Endothelial cell of umbilical vein (primary cell): ENCODE measurements at regions not wholly inside any gene's neighbourhood (a gene's known extent, or its start where the extent isn't known, plus 50 kb on each side); places are given as distances from the start of the nearest gene placed in this dataset.

ENCODE experiments used
- BruUV-seq: library from RNA; stranded (reverse); fragments of 400-500 nt; replicated peaks from 2 replicates; lab custom pipeline; 2021; lab: Mats Ljungman, UMichigan
- CTCF ChIA-PET: fragments of 300-600, 350-600 bp; sonication (Branson Sonifier 250); formaldehyde crosslinking; loops from one replicate; lab custom pipeline; 2021; ENCODE audit warnings: antibody characterized with exemption, inconsistent platforms; lab: Charles Lee
- POLR2A ChIA-PET: fragments of 300-600, 350-600 bp; sonication (Branson Sonifier 250); formaldehyde crosslinking; loops from one replicate; lab custom pipeline; 2021; ENCODE audit warnings: antibody characterized with exemption, inconsistent platforms; lab: Charles Lee
- DNase-seq: peaks from one replicate; pipeline ENCODE4 v3.0.0-alpha.2; 2011; ENCODE audit warnings: low read depth, low spot score
- FAIRE-seq: peaks from 2 replicates; lab custom pipeline; 2011; peaks lifted over from hg19 to GRCh38; lab: Jason Lieb, UNC
- H2AFZ ChIP-seq: 2 replicates; pipeline ENCODE4 v1.6.0; 2012; ENCODE audit warnings: low read depth, low read length, control low read depth, inconsistent platforms
- H3K27ac ChIP-seq: 2 replicates; pipeline ENCODE4 v1.5.1; 2011; ENCODE audit warnings: low read depth, mild to moderate bottlenecking, control low read depth, low read length, moderate library complexity; ENCODE audit not compliant: insufficient read depth
- H3K27me3 ChIP-seq, 2 experiments: 2 replicates each; pipeline versions ENCODE4 v1.6.0 to v1.6.1; 2011; ENCODE audit warnings: low read length in 2 of 2, mixed read lengths in 1 of 2; ENCODE audit not compliant: control insufficient read depth in 2 of 2, insufficient read depth in 2 of 2
- H3K36me3 ChIP-seq, 2 experiments: 2 replicates in 1 of 2; 3 replicates in 1 of 2; pipeline ENCODE4 v1.5.1; 2011; ENCODE audit warnings: low read length in 2 of 2, mild to moderate bottlenecking in 1 of 2, moderate library complexity in 1 of 2; ENCODE audit not compliant: control insufficient read depth in 2 of 2, insufficient read depth in 2 of 2; ENCODE audit errors: extremely low read depth in 1 of 2
- H3K4me1 ChIP-seq: 3 replicates; pipeline ENCODE4 v1.5.1; 2011; ENCODE audit warnings: mild to moderate bottlenecking, low read length; ENCODE audit not compliant: control insufficient read depth, insufficient read depth; ENCODE audit errors: extremely low read depth
- H3K4me2 ChIP-seq: 2 replicates; pipeline ENCODE4 v1.6.1; 2011; ENCODE audit warnings: low read length, control low read depth, mixed read lengths; ENCODE audit not compliant: insufficient read depth
- H3K4me3 ChIP-seq, 3 experiments: fragments of 200-600 bp in 1 of 3; sonication (generic), shearing (Covaris generic) in 1 of 3; replicated peaks in 1 of 3; 2 replicates each; pipeline ENCODE4 v1.5.1; 2011 to 2016; ENCODE audit warnings: control low read depth in 3 of 3, low read length in 3 of 3, mild to moderate bottlenecking in 2 of 3, inconsistent platforms in 1 of 3, low read depth in 1 of 3, moderate library complexity in 1 of 3; ENCODE audit not compliant: insufficient read depth in 1 of 3
- H3K79me2 ChIP-seq: 2 replicates; pipeline ENCODE4 v1.6.0; 2012; ENCODE audit warnings: low read length, inconsistent platforms; ENCODE audit not compliant: control insufficient read depth, insufficient read depth
- H3K9ac ChIP-seq: replicated peaks from 2 replicates; pipeline ENCODE3; 2011; ENCODE audit warnings: low read length, control low read depth; ENCODE audit not compliant: insufficient read depth; ENCODE audit errors: extremely low read depth
- H3K9me1 ChIP-seq: replicated peaks from 3 replicates; pipeline ENCODE4 v1.6.0; 2011; ENCODE audit warnings: mild to moderate bottlenecking, low read length; ENCODE audit not compliant: control insufficient read depth, insufficient read depth; ENCODE audit errors: extremely low read depth
- H3K9me3 ChIP-seq: replicated peaks from 2 replicates; pipeline ENCODE4 v1.5.1; 2012; ENCODE audit warnings: low read length, inconsistent platforms; ENCODE audit not compliant: control insufficient read depth, insufficient read depth
- H4K20me1 ChIP-seq: replicated peaks from 2 replicates; pipeline ENCODE3; 2011; ENCODE audit warnings: mild to moderate bottlenecking, low read length; ENCODE audit not compliant: control insufficient read depth, insufficient read depth; ENCODE audit errors: extremely low read depth
- CTCF ChIP-seq, 2 donors: IDR thresholded peaks; 1 replicate in 1 of 2; 2 replicates in 1 of 2; pipeline ENCODE4 v1.5.1; 2011; ENCODE audit warnings: low read length in 2 of 2, mild to moderate bottlenecking in 2 of 2, moderate library complexity in 2 of 2, control low read depth in 1 of 2, inconsistent platforms in 1 of 2, low read depth in 1 of 2; ENCODE audit not compliant: insufficient read depth in 1 of 2; ENCODE audit errors: extremely low read depth in 1 of 2
- EZH2 ChIP-seq: IDR thresholded peaks from 2 replicates; pipeline ENCODE4 v1.6.1; 2012; ENCODE audit warnings: borderline replicate concordance, low read depth, mild to moderate bottlenecking, moderate library complexity, low read length, inconsistent platforms; ENCODE audit not compliant: severe bottlenecking
- FOS ChIP-seq: IDR thresholded peaks from 2 replicates; pipeline ENCODE4 v1.6.1; 2011; ENCODE audit warnings: mild to moderate bottlenecking, low read length, moderate library complexity, borderline replicate concordance; ENCODE audit not compliant: insufficient read depth
- GATA2 ChIP-seq: IDR thresholded peaks from 2 replicates; pipeline ENCODE4 v1.7.0; 2011; ENCODE audit warnings: low read depth, mild to moderate bottlenecking, moderate library complexity, mixed read lengths, low read length; ENCODE audit not compliant: insufficient read length, insufficient read depth
- JUN ChIP-seq: IDR thresholded peaks from 2 replicates; pipeline ENCODE4 v1.6.1; 2011; ENCODE audit warnings: borderline replicate concordance, low read depth; ENCODE audit not compliant: insufficient read length, insufficient read depth
- MAX ChIP-seq: IDR thresholded peaks from 2 replicates; pipeline ENCODE4 v1.6.1; 2011; ENCODE audit not compliant: insufficient read depth, insufficient read length
- MYC ChIP-seq: IDR thresholded peaks from one replicate; pipeline ENCODE4 v1.6.1; 2011; ENCODE audit warnings: mild to moderate bottlenecking, low read depth, low read length
- POLR2A ChIP-seq: IDR thresholded peaks from 2 replicates; pipeline ENCODE4 v1.6.1; 2012; ENCODE audit warnings: low read depth, mild to moderate bottlenecking, control low read depth, low read length
- POLR2AphosphoS5 ChIP-seq: IDR thresholded peaks from 2 replicates; pipeline ENCODE4 v1.6.1; 2012; ENCODE audit warnings: low read depth, mild to moderate bottlenecking, control low read depth, low read length, moderate library complexity; ENCODE audit not compliant: insufficient read depth
- dilution Hi-C: fragments of 300-500 bp; cut with MboI; formaldehyde crosslinking; loops from one replicate; pipeline ENCODE4 v1.15.0; 2019; ENCODE audit warnings: low sequenced_read_pairs; ENCODE audit not compliant: extremely low pct_ligation_motif_present
- intact Hi-C: fragments of 100-400 bp; cut with micrococcal nuclease; formaldehyde crosslinking; loops from one replicate; pipeline ENCODE4 v1.10.0; 2022

GRCh38 chr3:18016366-18016765 is 273.9 kb upstream of the TBC1D5 start:
- TF ChIP-seq JUN, result no peak
- TF ChIP-seq MYC, result no peak
- TF ChIP-seq POLR2AphosphoS5, result no peak
- no peak for TF ChIP-seq GATA2
- TF ChIP-seq FOS, result no peak
- no peak overlapping the region for H2AFZ ChIP-seq
- no peaks in the 10 kb centered on the region for H3K9me1 ChIP-seq
- H3K79me2 ChIP-seq, result no peaks in the 10 kb centered on the region
- H3K27ac ChIP-seq, result no peak overlapping the region
- POLR2A ChIA-PET, result no interaction called here
- no peak overlapping the region for H3K4me2 ChIP-seq
- no peak for FAIRE-seq
- no peaks in the 10 kb centered on the region for H3K36me3 ChIP-seq
- H3K9ac ChIP-seq, result no peak overlapping the region
- intact Hi-C loops (no loop called here), dilution Hi-C loops (no loop called here)
- no peaks in the 10 kb centered on the region for H3K27me3 ChIP-seq
- CTCF ChIA-PET, result no interaction called here
- BruUV-seq, result no TSS peak
- no peaks in the 10 kb centered on the region for H3K4me1 ChIP-seq
- H3K9me3 ChIP-seq, result no peaks in the 10 kb centered on the region
- no peak for DNase-seq
- H4K20me1 ChIP-seq, result no peaks in the 10 kb centered on the region
- no peak overlapping the region for H3K4me3 ChIP-seq

DNA sequence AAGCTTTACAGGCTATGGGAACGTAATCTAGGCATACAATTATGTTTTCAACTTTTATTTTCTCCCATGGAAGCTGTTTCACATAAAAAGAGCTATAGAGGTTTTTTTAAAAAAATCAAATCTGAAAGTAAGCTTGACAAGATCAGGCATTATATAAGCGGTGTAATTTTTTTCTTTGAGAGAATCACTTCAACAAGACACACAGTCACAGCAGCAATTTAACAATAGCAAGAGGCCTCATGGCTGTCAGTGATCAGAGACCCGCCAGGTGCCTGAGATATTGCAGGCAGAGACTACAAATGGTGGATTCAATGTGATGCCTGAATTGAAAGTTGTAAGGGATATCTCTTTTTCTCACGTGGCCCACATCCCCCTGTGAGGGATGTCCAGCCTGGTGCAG is 270.5 kb upstream of the TBC1D5 start:
- no peaks in the 10 kb centered on the region for H3K4me1 ChIP-seq
- no peaks in the 10 kb centered on the region for H3K9me3 ChIP-seq
- no peaks in the 10 kb centered on the region for H3K9me1 ChIP-seq
- no peak for FAIRE-seq
- no peaks in the 10 kb centered on the region for H3K36me3 ChIP-seq
- ChIA-PET CTCF (no interaction called here), POLR2A (no interaction called here)
- dilution Hi-C loops, result no loop called here
- no peak overlapping the region for H3K9ac ChIP-seq
- H2AFZ ChIP-seq, result no peak overlapping the region
- H3K4me2 ChIP-seq, result no peak overlapping the region
- no TSS peak for BruUV-seq
- intact Hi-C loops, result no loop called here
- no peaks in the 10 kb centered on the region for H3K27me3 ChIP-seq
- H3K4me3 ChIP-seq, result no peak overlapping the region
- no peak for DNase-seq
- H3K27ac ChIP-seq, result no peak overlapping the region
- TF ChIP-seq GATA2 (no peak), EZH2 (no peak), JUN (no peak), POLR2AphosphoS5 (no peak), MAX (no peak), CTCF (IDR thresholded peaks at IDR 0.05; ENCODE audit: extremely low read depth in 1 of 2, insufficient read depth in 1 of 2, low read depth in 1 of 2, low read length in 2 of 2) (no peak), POLR2A (no peak), MYC (no peak)
- H3K79me2 ChIP-seq, result no peaks in the 10 kb centered on the region
- no peaks in the 10 kb centered on the region for H4K20me1 ChIP-seq
